ENCODE measurements at regions not wholly inside any gene's neighbourhood (a gene's known extent, or its start where the extent isn't known, plus 50 kb on each side); places are given as distances from the start of the nearest gene placed in this dataset.

DNA sequence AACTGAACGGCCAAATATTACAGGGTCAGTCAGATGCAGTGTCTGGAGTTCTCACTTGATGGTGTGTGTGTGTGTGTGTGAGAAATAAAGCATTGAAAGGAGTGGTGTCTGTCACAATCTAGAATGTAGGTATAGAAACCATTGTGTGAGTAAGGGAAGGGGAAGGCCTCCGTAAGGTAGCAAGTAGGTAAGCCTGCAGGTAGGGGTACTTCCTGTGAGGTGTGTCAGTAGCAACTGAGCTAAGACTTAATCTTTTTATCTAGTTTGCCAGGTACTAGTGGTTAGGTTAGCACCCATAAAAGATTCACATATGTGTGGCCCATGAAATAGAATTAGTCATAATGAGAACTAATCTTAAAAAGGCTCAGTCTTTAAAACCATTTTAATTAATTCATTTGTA is 1517.8 kb downstream of the SI start:
- Histone ChIP-seq H3K23ac (ENCODE audit: low read length in 2 of 2) (no peak overlapping the region), H3K9ac (ENCODE audit: low read length) (no peak overlapping the region), H3K79me1 (replicated peaks; ENCODE audit: low read length, poor library complexity, severe bottlenecking) (no peaks in the 10 kb centered on the region), H3K27ac (ENCODE audit: low read length, poor library complexity, severe bottlenecking) (no peak overlapping the region), H2BK5ac (ENCODE audit: low read depth, low read length, poor library complexity, severe bottlenecking) (no peak overlapping the region), H4K91ac (ENCODE audit: low read length) (no peak overlapping the region), H3K27me3 (ENCODE audit: control insufficient read depth in 1 of 2, insufficient read depth in 1 of 2, low read length in 2 of 2) (no peaks in the 10 kb centered on the region), H3K36me3 (ENCODE audit: control insufficient read depth in 1 of 2, insufficient read depth in 2 of 2, low read depth in 1 of 2, low read length in 2 of 2) (no peaks in the 10 kb centered on the region), H2AFZ (ENCODE audit: low read depth, low read length) (no peak overlapping the region), H3K18ac (ENCODE audit: low read depth in 1 of 2, low read length in 2 of 2) (no peak overlapping the region), H3K9me3 (ENCODE audit: control insufficient read depth, low read length) (no peaks in the 10 kb centered on the region), H3K4me2 (ENCODE audit: low read length, poor library complexity, severe bottlenecking) (no peak overlapping the region), H2BK15ac (ENCODE audit: low read depth, poor library complexity, severe bottlenecking) (no peak overlapping the region), H2BK120ac (ENCODE audit: low read depth, low read length) (no peak overlapping the region), H3K4ac (ENCODE audit: low read depth in 1 of 2, low read length in 2 of 2) (no peak overlapping the region), H4K8ac (ENCODE audit: low read length) (no peak overlapping the region), H2BK12ac (ENCODE audit: low read length in 2 of 2) (no peak overlapping the region), H3K4me3 (ENCODE audit: insufficient read depth in 1 of 2, low read depth in 1 of 2, low read length in 2 of 2) (no peak overlapping the region), H3K14ac (ENCODE audit: low read length in 2 of 2) (no peak overlapping the region), H3K4me1 (ENCODE audit: control insufficient read depth, insufficient read depth, low read depth, low read length) (no peaks in the 10 kb centered on the region), H2AK5ac (ENCODE audit: low read length, severe bottlenecking) (no peak overlapping the region)
- DNase-seq, result no peak
- 98% methylated on average over 2 of the region's 2 CpGs for WGBS

DNA sequence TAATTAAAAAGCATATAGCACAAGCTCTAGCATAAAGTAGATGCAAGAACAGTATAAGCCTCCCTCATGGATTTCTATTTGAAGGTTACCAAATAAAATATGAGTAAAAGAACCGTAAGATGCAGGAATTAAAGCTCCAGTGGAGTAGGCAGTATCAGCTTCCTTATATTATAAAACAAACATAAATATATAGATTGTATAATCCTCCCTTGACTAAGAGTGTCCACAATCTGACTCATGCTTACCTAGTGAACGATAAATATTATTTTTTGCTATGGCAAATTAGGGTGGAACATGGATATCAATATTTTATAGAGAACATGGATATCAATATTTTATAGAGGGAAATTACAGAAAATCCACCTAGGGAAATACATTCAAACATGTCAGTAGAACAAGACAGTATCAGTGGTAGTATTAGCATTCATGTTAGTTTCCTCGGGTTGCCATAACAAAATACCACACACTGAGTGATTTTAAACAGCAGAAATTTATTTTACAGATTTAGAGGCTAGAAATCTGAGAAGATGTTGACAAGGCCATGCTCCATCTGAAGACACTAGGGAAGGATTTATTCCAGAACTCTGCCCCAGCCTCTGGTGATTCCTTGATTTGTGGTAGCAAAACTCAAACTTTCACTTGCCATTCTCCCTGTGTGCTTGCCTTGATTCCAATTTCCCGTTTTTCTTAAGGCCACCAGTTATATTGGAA is 1521.3 kb downstream of the SI start:
- Histone ChIP-seq H3K4me3 (ENCODE audit: insufficient read depth in 1 of 2, low read depth in 1 of 2, low read length in 2 of 2) (no peak overlapping the region), H4K91ac (ENCODE audit: low read length) (no peak overlapping the region)

DNA sequence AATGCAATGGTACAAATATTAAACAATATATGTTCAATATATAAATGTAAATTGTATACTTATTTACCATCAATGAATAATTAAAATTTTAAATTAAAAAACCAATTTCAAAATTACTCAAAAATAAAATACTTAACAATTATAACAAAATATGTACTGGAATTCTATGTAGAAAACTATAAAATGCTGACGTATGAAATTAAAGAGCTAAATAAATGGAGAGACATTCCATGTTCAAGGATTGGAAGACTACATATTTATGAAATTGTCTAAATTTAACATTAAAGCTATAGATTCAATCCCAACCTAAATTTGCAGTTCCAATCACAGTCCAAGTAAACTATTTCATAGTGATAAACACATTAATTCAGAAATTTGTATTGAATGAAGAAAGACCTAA is 1522.4 kb downstream of the SI start:
- no peaks in the 10 kb centered on the region for H3K4me1 ChIP-seq (ENCODE audit: control insufficient read depth, insufficient read depth, low read depth, low read length)
- H3K27ac ChIP-seq (ENCODE audit: low read length, poor library complexity, severe bottlenecking), result no peak overlapping the region

More for the DNA sequence above, 1521.3 kb downstream of the SI start:
- H3K27ac ChIP-seq (ENCODE audit: low read length, poor library complexity, severe bottlenecking), result no peak overlapping the region
- no peak overlapping the region for H3K18ac ChIP-seq (ENCODE audit: low read depth in 1 of 2, low read length in 2 of 2)
- H2BK120ac ChIP-seq (ENCODE audit: low read depth, low read length), result no peak overlapping the region
- H3K4me2 ChIP-seq (ENCODE audit: low read length, poor library complexity, severe bottlenecking), result no peak overlapping the region
- no peak overlapping the region for H3K23ac ChIP-seq (ENCODE audit: low read length in 2 of 2)
- H2AK5ac ChIP-seq (ENCODE audit: low read length, severe bottlenecking), result no peak overlapping the region
- no peak overlapping the region for H2BK5ac ChIP-seq (ENCODE audit: low read depth, low read length, poor library complexity, severe bottlenecking)
- H3K79me1 ChIP-seq (replicated peaks; ENCODE audit: low read length, poor library complexity, severe bottlenecking), result no peaks in the 10 kb centered on the region
- no peak overlapping the region for H3K9ac ChIP-seq (ENCODE audit: low read length)
- no peak overlapping the region for H3K4ac ChIP-seq (ENCODE audit: low read depth in 1 of 2, low read length in 2 of 2)
- H2BK12ac ChIP-seq (ENCODE audit: low read length in 2 of 2), result no peak overlapping the region
- H3K27me3 ChIP-seq (ENCODE audit: control insufficient read depth in 1 of 2, insufficient read depth in 1 of 2, low read length in 2 of 2), result no peaks in the 10 kb centered on the region
- no peaks in the 10 kb centered on the region for H3K4me1 ChIP-seq (ENCODE audit: control insufficient read depth, insufficient read depth, low read depth, low read length)
- DNase-seq, result no peak
- H3K9me3 ChIP-seq (ENCODE audit: control insufficient read depth, low read length), result no peaks in the 10 kb centered on the region
- no CpG with 5 or more reads among the region's 4 CpGs for WGBS
- no peak overlapping the region for H2AFZ ChIP-seq (ENCODE audit: low read depth, low read length)
- H2BK15ac ChIP-seq (ENCODE audit: low read depth, poor library complexity, severe bottlenecking), result no peak overlapping the region
- no peaks in the 10 kb centered on the region for H3K36me3 ChIP-seq (ENCODE audit: control insufficient read depth in 1 of 2, insufficient read depth in 2 of 2, low read depth in 1 of 2, low read length in 2 of 2)
- no peak overlapping the region for H4K8ac ChIP-seq (ENCODE audit: low read length)
- no peak overlapping the region for H3K14ac ChIP-seq (ENCODE audit: low read length in 2 of 2)

DNA sequence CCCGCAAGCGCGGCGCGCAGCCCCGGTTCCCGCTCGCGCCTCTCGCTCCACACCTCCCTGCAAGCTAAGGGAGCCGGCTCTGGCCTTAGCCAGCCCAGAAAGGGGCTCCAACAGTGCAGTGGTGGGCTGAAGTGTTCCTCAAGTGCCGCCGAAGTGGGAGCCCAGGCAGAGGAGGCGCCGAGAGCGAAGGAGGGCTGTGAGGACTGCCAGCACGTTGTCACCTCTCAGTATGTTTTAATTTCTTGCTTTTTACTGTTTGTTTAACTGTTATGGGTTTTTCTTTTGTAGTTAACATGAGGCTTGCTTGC is 1525.7 kb downstream of the SI start:
- Histone ChIP-seq H3K23ac (ENCODE audit: low read length in 2 of 2) (no peak overlapping the region), H4K8ac (ENCODE audit: low read length) (no peak overlapping the region), H2BK15ac (ENCODE audit: low read depth, poor library complexity, severe bottlenecking) (no peak overlapping the region), H3K27ac (ENCODE audit: low read length, poor library complexity, severe bottlenecking) (no peak overlapping the region), H2AFZ (ENCODE audit: low read depth, low read length) (no peak overlapping the region), H3K9ac (ENCODE audit: low read length) (no peak overlapping the region), H3K4ac (ENCODE audit: low read depth in 1 of 2, low read length in 2 of 2) (no peak overlapping the region), H3K14ac (ENCODE audit: low read length in 2 of 2) (no peak overlapping the region), H3K4me3 (ENCODE audit: insufficient read depth in 1 of 2, low read depth in 1 of 2, low read length in 2 of 2) (no peak overlapping the region), H3K4me2 (ENCODE audit: low read length, poor library complexity, severe bottlenecking) (no peak overlapping the region), H3K36me3 (ENCODE audit: control insufficient read depth in 1 of 2, insufficient read depth in 2 of 2, low read depth in 1 of 2, low read length in 2 of 2) (no peaks in the 10 kb centered on the region), H3K4me1 (ENCODE audit: control insufficient read depth, insufficient read depth, low read depth, low read length) (no peaks in the 10 kb centered on the region), H2BK120ac (ENCODE audit: low read depth, low read length) (no peak overlapping the region), H3K9me3 (ENCODE audit: control insufficient read depth, low read length) (no peaks in the 10 kb centered on the region), H3K79me1 (replicated peaks; ENCODE audit: low read length, poor library complexity, severe bottlenecking) (no peaks in the 10 kb centered on the region), H3K27me3 (ENCODE audit: control insufficient read depth in 1 of 2, insufficient read depth in 1 of 2, low read length in 2 of 2) (no peaks in the 10 kb centered on the region), H2BK12ac (ENCODE audit: low read length in 2 of 2) (no peak overlapping the region), H2BK5ac (ENCODE audit: low read depth, low read length, poor library complexity, severe bottlenecking) (no peak overlapping the region), H3K18ac (ENCODE audit: low read depth in 1 of 2, low read length in 2 of 2) (no peak overlapping the region), H4K91ac (ENCODE audit: low read length) (no peak overlapping the region), H2AK5ac (ENCODE audit: low read length, severe bottlenecking) (no peak overlapping the region)
- 94% methylated on average over 16 of the region's 17 CpGs for WGBS
- no peak for DNase-seq

More for the DNA sequence above, 1522.4 kb downstream of the SI start:
- Histone ChIP-seq H3K14ac (ENCODE audit: low read length in 2 of 2) (no peak overlapping the region), H3K4me2 (ENCODE audit: low read length, poor library complexity, severe bottlenecking) (no peak overlapping the region), H4K91ac (ENCODE audit: low read length) (no peak overlapping the region), H3K18ac (ENCODE audit: low read depth in 1 of 2, low read length in 2 of 2) (no peak overlapping the region), H3K4me3 (ENCODE audit: insufficient read depth in 1 of 2, low read depth in 1 of 2, low read length in 2 of 2) (no peak overlapping the region), H3K79me1 (replicated peaks; ENCODE audit: low read length, poor library complexity, severe bottlenecking) (no peaks in the 10 kb centered on the region), H2AK5ac (ENCODE audit: low read length, severe bottlenecking) (no peak overlapping the region), H3K9me3 (ENCODE audit: control insufficient read depth, low read length) (no peaks in the 10 kb centered on the region), H2BK15ac (ENCODE audit: low read depth, poor library complexity, severe bottlenecking) (no peak overlapping the region), H4K8ac (ENCODE audit: low read length) (no peak overlapping the region), H3K23ac (ENCODE audit: low read length in 2 of 2) (no peak overlapping the region), H3K27me3 (ENCODE audit: control insufficient read depth in 1 of 2, insufficient read depth in 1 of 2, low read length in 2 of 2) (no peaks in the 10 kb centered on the region), H2BK120ac (ENCODE audit: low read depth, low read length) (no peak overlapping the region), H2BK5ac (ENCODE audit: low read depth, low read length, poor library complexity, severe bottlenecking) (no peak overlapping the region), H3K9ac (ENCODE audit: low read length) (no peak overlapping the region), H3K4ac (ENCODE audit: low read depth in 1 of 2, low read length in 2 of 2) (no peak overlapping the region), H2AFZ (ENCODE audit: low read depth, low read length) (no peak overlapping the region), H2BK12ac (ENCODE audit: low read length in 2 of 2) (no peak overlapping the region), H3K36me3 (ENCODE audit: control insufficient read depth in 1 of 2, insufficient read depth in 2 of 2, low read depth in 1 of 2, low read length in 2 of 2) (no peaks in the 10 kb centered on the region)
- DNase-seq, result no peak
- no CpG with 5 or more reads among the region's 1 CpG for WGBS

Measured in mesenchymal stem cell (in vitro differentiated cells and primary cell).